22Rv1 (cell line): ENCODE measurements at regions not wholly inside any gene's neighbourhood (a gene's known extent, or its start where the extent isn't known, plus 50 kb on each side); places are given as distances from the start of the nearest gene placed in this dataset.

Source experiments
- H3K27ac ChIP-seq: fragments of 450-650 bp; 2 replicates; pipeline ENCODE4 v1.5.1; 2017
- CTCF ChIP-seq: fragments of 450-650 bp; IDR thresholded peaks from 2 replicates; pipeline ENCODE4 v1.5.1; 2017; ENCODE audit warnings: mild to moderate bottlenecking
- ZFX ChIP-seq: fragments of 450-650 bp; IDR thresholded peaks from 2 replicates; pipeline ENCODE4 v1.6.1; 2017; ENCODE audit warnings: antibody characterized with exemption, borderline replicate concordance

- no peak overlapping the region for H3K27ac ChIP-seq
- no peak for TF ChIP-seq CTCF
- TF ChIP-seq ZFX, result no peak
Measured at GRCh38 chr4:128711361-128711760, 98.1 kb upstream of the JADE1 start.

GRCh38 chr4:128709268-128709667, 100.2 kb upstream of the JADE1 start:
- no peak overlapping the region for H3K27ac ChIP-seq
- TF ChIP-seq ZFX (no peak), CTCF (no peak)

- no peak overlapping the region for H3K27ac ChIP-seq
- TF ChIP-seq CTCF (no peak), ZFX (no peak)
Measured at GRCh38 chr4:128707864-128708263, 101.6 kb upstream of the JADE1 start.

- TF ChIP-seq ZFX (no peak), CTCF (no peak)
- H3K27ac ChIP-seq, result no peak overlapping the region
Measured at GRCh38 chr4:128703948-128704347, 105.6 kb upstream of the JADE1 start.

- TF ChIP-seq CTCF (no peak), ZFX (no peak)
- no peak overlapping the region for H3K27ac ChIP-seq
Measured at GRCh38 chr4:128700659-128701350, 108.7 kb upstream of the JADE1 start.

- TF ChIP-seq CTCF (no peak), ZFX (no peak)
- no peak overlapping the region for H3K27ac ChIP-seq
Measured at GRCh38 chr4:128698386-128698785, 111.1 kb upstream of the JADE1 start.

- TF ChIP-seq ZFX (no peak), CTCF (no peak)
Measured at GRCh38 chr4:128697323-128697722, 112.2 kb upstream of the JADE1 start.

More at GRCh38 chr4:128697323-128697722, 112.2 kb upstream of the JADE1 start:
- no peak overlapping the region for H3K27ac ChIP-seq
